ENCODE measurements at regions not wholly inside any gene's neighbourhood (a gene's known extent, or its start where the extent isn't known, plus 50 kb on each side); places are given as distances from the start of the nearest gene placed in this dataset.

GRCh38 chr16:85202051-85202601 lies 89.9 kb upstream of the CIBAR2 start:
- no peak for TF ChIP-seq SIN3A (IDR thresholded peaks at IDR 0.05; ENCODE audit: borderline replicate concordance, insufficient read depth, low read length)
- TF ChIP-seq POLR2AphosphoS5 (IDR thresholded peaks at IDR 0.05; ENCODE audit: low read depth, low read length) = no peak
- TF ChIP-seq FOXP2 (optimal IDR thresholded peaks at IDR 0.05; ENCODE audit: borderline replicate concordance, extremely low read depth, extremely low read length, insufficient read depth) = no peak
- no peak for TF ChIP-seq REST (IDR thresholded peaks at IDR 0.05; ENCODE audit: insufficient read depth in 1 of 2, low read depth in 2 of 2, low read length in 2 of 2)
- TF ChIP-seq TAF1 (IDR thresholded peaks at IDR 0.05; ENCODE audit: borderline replicate concordance, insufficient read depth, low read length) = no peak

GRCh38 chr16:85202631-85203461 lies 90.6 kb upstream of the CIBAR2 start:
- TF ChIP-seq FOXP2 (optimal IDR thresholded peaks at IDR 0.05; ENCODE audit: borderline replicate concordance, extremely low read depth, extremely low read length, insufficient read depth) = no peak
- no peak for TF ChIP-seq POLR2AphosphoS5 (IDR thresholded peaks at IDR 0.05; ENCODE audit: low read depth, low read length)
- TF ChIP-seq TAF1 (IDR thresholded peaks at IDR 0.05; ENCODE audit: borderline replicate concordance, insufficient read depth, low read length) = no peak
- TF ChIP-seq REST (IDR thresholded peaks at IDR 0.05; ENCODE audit: insufficient read depth in 1 of 2, low read depth in 2 of 2, low read length in 2 of 2) = no peak
- no peak for TF ChIP-seq SIN3A (IDR thresholded peaks at IDR 0.05; ENCODE audit: borderline replicate concordance, insufficient read depth, low read length)

- TF ChIP-seq TAF1 (IDR thresholded peaks at IDR 0.05; ENCODE audit: borderline replicate concordance, insufficient read depth, low read length) (no peak), POLR2AphosphoS5 (IDR thresholded peaks at IDR 0.05; ENCODE audit: low read depth, low read length) (no peak), REST (IDR thresholded peaks at IDR 0.05; ENCODE audit: insufficient read depth in 1 of 2, low read depth in 2 of 2, low read length in 2 of 2) (no peak), FOXP2 (optimal IDR thresholded peaks at IDR 0.05; ENCODE audit: borderline replicate concordance, extremely low read depth, extremely low read length, insufficient read depth) (no peak), SIN3A (IDR thresholded peaks at IDR 0.05; ENCODE audit: borderline replicate concordance, insufficient read depth, low read length) (no peak)
Observed at GRCh38 chr16:85203462-85203813, 91.2 kb upstream of the CIBAR2 start.

GRCh38 chr16:85204242-85205010 lies 92.2 kb upstream of the CIBAR2 start:
- no peak for TF ChIP-seq SIN3A (IDR thresholded peaks at IDR 0.05; ENCODE audit: borderline replicate concordance, insufficient read depth, low read length)
- 0 out of 2 replicates have a peak, but pooled peaks have one; percentile 20 for TF ChIP-seq POLR2AphosphoS5 (IDR thresholded peaks at IDR 0.05; ENCODE audit: low read depth, low read length)
- no peak for TF ChIP-seq TAF1 (IDR thresholded peaks at IDR 0.05; ENCODE audit: borderline replicate concordance, insufficient read depth, low read length)
- TF ChIP-seq FOXP2 (optimal IDR thresholded peaks at IDR 0.05; ENCODE audit: borderline replicate concordance, extremely low read depth, extremely low read length, insufficient read depth) = no peak

- TF ChIP-seq TAF1 (IDR thresholded peaks at IDR 0.05; ENCODE audit: borderline replicate concordance, insufficient read depth, low read length) = peak; percentile 61; the same call in 1 of the 2 replicates
- no peak for TF ChIP-seq FOXP2 (optimal IDR thresholded peaks at IDR 0.05; ENCODE audit: borderline replicate concordance, extremely low read depth, extremely low read length, insufficient read depth)
- peak; percentile 85; the same call in 1 of the 2 replicates for TF ChIP-seq SIN3A (IDR thresholded peaks at IDR 0.05; ENCODE audit: borderline replicate concordance, insufficient read depth, low read length)
- peak in 1 of 2 experiments; percentile 31; a peak in 1 of 4 replicates for TF ChIP-seq REST (IDR thresholded peaks at IDR 0.05; ENCODE audit: insufficient read depth in 1 of 2, low read depth in 2 of 2, low read length in 2 of 2)
- no peak for TF ChIP-seq POLR2AphosphoS5 (IDR thresholded peaks at IDR 0.05; ENCODE audit: low read depth, low read length)
Observed at GRCh38 chr16:85205747-85206471, 93.6 kb upstream of the CIBAR2 start.
